Sciatic nerve (tissue), 2 donors: ENCODE measurements at regions not wholly inside any gene's neighbourhood (a gene's known extent, or its start where the extent isn't known, plus 50 kb on each side); places are given as distances from the start of the nearest gene placed in this dataset.
A peak's percentile ranks its signal among the peaks of the same experiment; 100 is the strongest.

ENCODE experiments used
- ATAC-seq: fragments of 200-7000 bp; cut with Tn5 transposase; one replicate; pipeline ENCODE4 v1.9.1; 2020; ENCODE audit warnings: mild to moderate bottlenecking, moderate library complexity
- DNase-seq: peaks from one replicate; pipeline ENCODE4 v3.0.0-alpha.2; 2020; ENCODE audit warnings: low spot score
- intact Hi-C: fragments of 100-400 bp; cut with DNase I; formaldehyde crosslinking; loops from one replicate; pipeline ENCODE4 v1.14.2; 2022
- donor health status: DM: no; HTN: no; CAD: no.
- donor health status: DM: no; HTN: no; CAD: no.

GRCh38 chr5:107121793-107122519 is 548.8 kb downstream of the EFNA5 start:
- intact Hi-C loops = no loop called here
- ATAC-seq (no peak), DNase-seq (no peak)

GRCh38 chr5:107119656-107120055 is 551.1 kb downstream of the EFNA5 start:
- ATAC-seq (no peak), DNase-seq (no peak)
- intact Hi-C loops = no loop called here

GRCh38 chr5:107118184-107119019 is 552.3 kb downstream of the EFNA5 start:
- intact Hi-C loops = no loop called here
- DNase-seq (no peak), ATAC-seq (no peak)

- intact Hi-C loops = no loop called here
- ATAC-seq = no peak
- no peak for DNase-seq
Observed at GRCh38 chr5:107112216-107112615, 558.5 kb downstream of the EFNA5 start.

- peak; percentile 45 for ATAC-seq
- no peak for DNase-seq
- intact Hi-C loops = no loop called here
Observed at GRCh38 chr5:107104040-107104995, 566.4 kb downstream of the EFNA5 start.

- no peak for DNase-seq
- no peak for ATAC-seq
- intact Hi-C loops = no loop called here
Observed at GRCh38 chr5:107103522-107103921, 567.2 kb downstream of the EFNA5 start.

- DNase-seq = no peak
- ATAC-seq = no peak
- intact Hi-C loops = no loop called here
Observed at GRCh38 chr5:107100121-107100520, 570.6 kb downstream of the EFNA5 start.

GRCh38 chr5:107099506-107099905 is 571.2 kb downstream of the EFNA5 start:
- intact Hi-C loops = no loop called here
- no peak for ATAC-seq
- no peak for DNase-seq

- ATAC-seq = no peak
- intact Hi-C loops = no loop called here
- DNase-seq = no peak
Observed at GRCh38 chr5:107092695-107093094, 578.0 kb downstream of the EFNA5 start.

GRCh38 chr5:107090506-107090905 is 580.2 kb downstream of the EFNA5 start:
- no peak for ATAC-seq
- intact Hi-C loops = no loop called here
- DNase-seq = no peak

- DNase-seq (no peak), ATAC-seq (no peak)
- intact Hi-C loops = no loop called here
Observed at GRCh38 chr5:107088907-107089306, 581.8 kb downstream of the EFNA5 start.

GRCh38 chr5:107085572-107085971 is 585.2 kb downstream of the EFNA5 start:
- ATAC-seq = no peak
- DNase-seq = no peak
- intact Hi-C loops = no loop called here

- ATAC-seq = no peak
- intact Hi-C loops = no loop called here
- DNase-seq = no peak
Observed at GRCh38 chr5:107074996-107075395, 595.7 kb downstream of the EFNA5 start.

- intact Hi-C loops = no loop called here
- DNase-seq = no peak
- ATAC-seq = no peak
Observed at GRCh38 chr5:107072967-107073366, 597.8 kb downstream of the EFNA5 start.

GRCh38 chr5:107072440-107072839 is 598.3 kb downstream of the EFNA5 start:
- ATAC-seq = no peak
- intact Hi-C loops = no loop called here
- no peak for DNase-seq

- intact Hi-C loops = no loop called here
- no peak for DNase-seq
- ATAC-seq = no peak
Observed at GRCh38 chr5:107068782-107069181, 602.0 kb downstream of the EFNA5 start.

- DNase-seq = no peak
- intact Hi-C loops = no loop called here
- ATAC-seq = no peak
Observed at GRCh38 chr5:107067395-107067794, 603.3 kb downstream of the EFNA5 start.

- intact Hi-C loops = no loop called here
- no peak for DNase-seq
- ATAC-seq = no peak
Observed at GRCh38 chr5:107063511-107063910, 607.2 kb downstream of the EFNA5 start.

- ATAC-seq (no peak), DNase-seq (no peak)
- intact Hi-C loops = no loop called here
Observed at GRCh38 chr5:107058803-107059202, 611.9 kb downstream of the EFNA5 start.
